ENCODE measurements at regions not wholly inside any gene's neighbourhood (a gene's known extent, or its start where the extent isn't known, plus 50 kb on each side); places are given as distances from the start of the nearest gene placed in this dataset.
"Not testable (repeated sequence)": the region's sequence is repeated elsewhere in the genome, so short reads cannot be mapped to it uniquely, and the experiment has no call there.

DNA sequence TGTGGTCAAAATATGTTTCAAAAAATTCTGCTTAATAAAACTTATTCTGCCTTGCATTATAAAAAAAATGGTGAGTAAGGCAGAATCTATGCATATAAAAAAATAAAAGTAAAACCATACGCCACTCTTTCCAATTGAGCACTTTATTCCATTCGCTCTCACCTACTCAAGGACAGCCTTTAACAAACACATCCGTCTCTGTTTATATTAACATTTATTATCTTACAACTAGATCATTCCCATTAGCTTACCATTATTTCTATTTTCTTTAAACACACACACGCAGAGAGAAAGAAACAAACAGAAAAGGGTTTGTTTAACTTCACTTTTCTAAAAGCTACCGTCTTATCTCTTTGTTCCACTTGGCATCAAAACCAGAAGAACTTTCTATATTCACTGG, 598.9 kb upstream of the CHRM3 start:
- no peak for FAIRE-seq

GRCh38 chr1:238783633-238784032, 602.7 kb upstream of the CHRM3 start:
- no peak for DNase-seq (ENCODE audit: insufficient read length, low spot score)
- FAIRE-seq, result no peak

More for the DNA sequence above, 598.9 kb upstream of the CHRM3 start:
- no peak for DNase-seq (ENCODE audit: insufficient read length, low spot score)

DNA sequence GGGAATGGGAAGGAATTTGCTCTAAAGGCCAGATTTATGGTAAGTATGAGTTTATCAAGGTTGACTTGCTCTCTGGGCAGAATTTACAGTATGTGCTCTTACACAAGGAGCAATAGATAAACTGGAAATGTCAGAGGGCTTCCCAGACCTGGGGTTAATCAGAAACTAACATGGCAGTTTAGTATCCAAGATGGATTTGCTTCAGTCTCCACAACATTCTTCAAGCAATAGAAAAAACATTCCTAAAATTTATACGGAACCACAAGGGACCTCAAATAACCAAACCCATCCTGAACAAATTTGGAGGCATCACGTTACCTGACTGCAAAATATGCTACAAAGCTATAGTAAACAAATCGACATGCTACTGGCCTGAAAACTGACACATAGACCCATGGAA, 606.7 kb upstream of the CHRM3 start:
- FAIRE-seq, result no peak
- no peak for DNase-seq (ENCODE audit: insufficient read length, low spot score)

GRCh38 chr1:238778113-238778512, 608.3 kb upstream of the CHRM3 start:
- FAIRE-seq, result no peak
- no peak for DNase-seq (ENCODE audit: insufficient read length, low spot score)

DNA sequence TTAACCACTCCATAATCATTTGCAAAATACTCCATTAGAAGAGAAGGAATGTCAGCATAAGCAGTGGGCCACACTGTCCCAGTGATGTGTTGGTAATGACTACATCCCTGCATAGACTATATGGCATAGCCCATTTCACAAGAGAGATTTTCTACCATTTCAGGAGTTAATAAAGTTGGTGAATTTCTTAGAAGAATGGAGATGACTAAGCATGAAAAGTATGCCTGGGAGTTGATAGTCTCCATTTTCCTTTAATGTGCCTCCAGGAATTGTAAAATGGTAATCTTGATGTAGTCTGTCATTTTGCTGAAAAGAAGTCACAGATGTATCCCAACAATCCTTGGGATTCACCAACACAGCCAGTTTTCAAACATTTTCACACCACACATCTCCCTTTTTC, 608.8 kb upstream of the CHRM3 start:
- no peak for DNase-seq (ENCODE audit: insufficient read length, low spot score)
- no peak for FAIRE-seq

DNA sequence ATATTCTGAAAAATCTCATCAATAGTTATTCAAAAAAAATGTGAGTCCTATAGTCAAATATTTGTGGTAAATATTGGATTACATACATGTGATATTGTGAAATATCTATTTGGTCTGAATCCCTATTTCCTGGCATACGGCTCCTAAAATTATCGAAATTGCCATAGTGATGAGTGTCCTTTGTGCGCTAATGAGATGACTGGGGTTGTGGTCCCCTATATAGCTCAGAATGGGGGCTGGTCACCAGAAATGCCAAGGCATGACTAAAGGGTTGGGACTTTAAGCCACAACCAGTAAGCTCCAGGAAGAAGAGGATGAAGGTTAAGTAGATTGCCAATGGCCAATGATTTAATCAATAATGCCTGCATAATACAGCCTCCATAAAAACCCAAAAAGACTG, 610.2 kb upstream of the CHRM3 start:
- DNase-seq (ENCODE audit: insufficient read length, low spot score) (no peak), FAIRE-seq (no peak)

- DNase-seq (ENCODE audit: insufficient read length, low spot score) (no peak), FAIRE-seq (no peak)
These were observed 614.0 kb upstream of the CHRM3 start for GRCh38 chr1:238772322-238772721.

- DNase-seq (ENCODE audit: insufficient read length, low spot score), result no peak
- no peak for FAIRE-seq
These were observed 619.0 kb upstream of the CHRM3 start for GRCh38 chr1:238767321-238767720.

DNA sequence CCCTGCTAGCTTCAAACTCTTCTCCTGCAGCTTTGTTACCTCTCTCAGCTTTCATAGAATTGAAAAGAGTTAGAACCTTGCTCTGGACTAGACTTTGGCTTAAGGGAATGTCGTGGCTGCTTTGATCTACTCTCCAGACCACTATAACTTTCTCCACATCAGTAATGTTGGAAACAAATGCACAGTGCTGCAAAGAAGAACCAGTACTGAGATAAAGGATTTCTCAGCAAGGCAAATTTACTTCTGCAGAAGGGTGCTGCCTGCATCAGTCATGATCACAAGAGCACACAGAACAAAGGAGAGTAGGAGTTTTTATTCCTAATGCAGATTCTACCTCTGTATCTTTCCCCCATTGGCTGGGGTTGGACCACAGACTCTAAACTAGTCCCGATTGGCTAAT, 621.6 kb upstream of the CHRM3 start:
- no peak for DNase-seq (ENCODE audit: insufficient read length, low spot score)
- FAIRE-seq, result no peak

DNA sequence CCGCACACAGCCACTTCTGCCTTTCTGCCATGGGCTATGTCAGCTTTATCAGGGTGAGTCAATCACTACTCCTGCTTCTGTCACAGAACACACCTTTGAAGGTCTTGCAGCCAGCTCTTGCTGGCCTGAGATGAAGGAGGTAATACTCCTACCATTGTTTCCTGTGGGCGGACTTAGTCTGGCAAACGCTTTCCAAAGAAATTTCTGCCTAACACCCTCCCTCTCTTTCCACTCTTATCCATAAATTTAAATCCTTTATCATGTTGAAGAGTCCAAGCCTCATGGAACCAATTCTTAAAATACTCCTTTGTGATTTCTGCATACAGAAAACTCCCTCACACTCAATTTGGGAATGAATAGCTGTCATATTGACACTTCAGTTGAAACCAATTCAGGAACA, 633.1 kb upstream of the CHRM3 start:
- FAIRE-seq (no peak), DNase-seq (ENCODE audit: insufficient read length, low spot score) (no peak)

GRCh38 chr1:238752327-238752726, 634.0 kb upstream of the CHRM3 start:
- FAIRE-seq (no peak), DNase-seq (ENCODE audit: insufficient read length, low spot score) (no peak)

GRCh38 chr1:238745069-238745468, 641.3 kb upstream of the CHRM3 start:
- DNase-seq (ENCODE audit: insufficient read length, low spot score), result no peak
- no peak for FAIRE-seq

- DNase-seq (ENCODE audit: insufficient read length, low spot score), result no peak
- FAIRE-seq, result no peak
These were observed 647.5 kb upstream of the CHRM3 start for GRCh38 chr1:238738892-238739291.

DNA sequence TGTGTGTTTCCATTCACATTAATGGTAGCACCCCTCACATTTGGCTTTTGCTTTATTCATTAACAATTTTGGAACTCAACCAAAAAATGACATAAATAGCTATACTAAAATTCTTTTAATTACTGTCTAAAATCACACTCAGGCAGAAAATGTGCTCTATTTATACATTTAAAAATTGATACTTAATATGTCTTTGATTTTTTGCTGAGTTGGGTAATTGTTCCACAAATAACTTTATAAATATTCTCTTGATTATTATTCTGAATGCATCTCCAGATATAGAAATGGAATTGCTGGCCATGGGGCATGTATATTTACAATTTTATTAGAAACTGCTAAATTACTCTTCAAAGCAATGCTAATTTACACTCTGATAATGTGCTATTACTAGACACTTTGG, 658.7 kb upstream of the CHRM3 start:
- no peak for DNase-seq (ENCODE audit: insufficient read length, low spot score)
- no peak for FAIRE-seq

- no peak for FAIRE-seq
These were observed 663.6 kb upstream of the CHRM3 start for GRCh38 chr1:238722812-238723211.

GRCh38 chr1:238710697-238711096, 675.7 kb upstream of the CHRM3 start:
- FAIRE-seq, result no peak

More at GRCh38 chr1:238722812-238723211, 663.6 kb upstream of the CHRM3 start:
- no peak for DNase-seq (ENCODE audit: insufficient read length, low spot score)

DNA sequence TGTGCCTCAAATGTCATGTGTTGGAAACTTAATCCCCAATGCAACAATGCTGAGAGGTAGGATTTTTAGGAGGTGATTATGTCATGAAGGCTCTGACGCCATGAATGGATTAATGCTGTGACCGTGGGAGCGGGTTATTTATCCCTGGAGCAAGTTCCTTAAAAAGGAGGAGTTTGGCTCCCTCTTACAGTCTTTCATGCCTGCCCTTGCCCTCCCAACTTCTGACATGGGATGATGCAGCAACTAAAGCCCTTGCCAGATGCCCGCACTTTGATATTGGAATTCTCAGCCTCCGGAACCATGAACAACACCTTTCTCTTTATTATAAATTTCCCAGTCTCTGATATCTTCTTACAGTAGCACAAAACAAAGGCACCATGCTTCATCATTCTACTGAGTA, 685.3 kb upstream of the CHRM3 start:
- DNase-seq (ENCODE audit: insufficient read length, low spot score) (no peak), FAIRE-seq (no peak)

More at GRCh38 chr1:238710697-238711096, 675.7 kb upstream of the CHRM3 start:
- no peak for DNase-seq (ENCODE audit: insufficient read length, low spot score)

- FAIRE-seq, result no peak
- DNase-seq (ENCODE audit: insufficient read length, low spot score), result no peak
These were observed 696.0 kb upstream of the CHRM3 start for GRCh38 chr1:238690415-238690814.

DNA sequence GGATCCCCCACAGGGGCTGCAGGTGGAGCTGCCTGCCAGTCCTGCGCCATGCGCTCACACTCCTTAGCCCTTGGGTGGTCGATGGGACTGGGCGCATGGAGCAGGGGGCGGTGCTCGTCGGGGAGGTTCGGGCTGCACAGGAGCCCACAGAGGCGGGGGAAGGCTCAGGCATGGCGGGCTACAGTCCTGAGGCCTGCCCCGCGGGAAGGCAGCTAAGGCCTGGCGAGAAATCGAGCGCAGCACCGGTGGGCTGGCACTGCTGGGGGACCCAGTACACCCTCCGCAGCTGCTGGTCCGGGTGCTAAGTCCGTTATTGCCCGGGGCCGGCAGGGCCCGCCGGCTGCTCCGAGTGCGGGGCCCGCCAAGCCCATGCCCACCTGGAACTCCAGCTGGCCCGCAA, 701.8 kb upstream of the CHRM3 start:
- DNase-seq (ENCODE audit: insufficient read length, low spot score); FAIRE-seq: not testable (repeated sequence)

- no peak for DNase-seq (ENCODE audit: insufficient read length, low spot score)
These were observed 704.9 kb upstream of the CHRM3 start for GRCh38 chr1:238681451-238681850.

GRCh38 chr1:238681021-238681420, 705.3 kb upstream of the CHRM3 start:
- no peak for FAIRE-seq
- no peak for DNase-seq (ENCODE audit: insufficient read length, low spot score)

More at GRCh38 chr1:238681451-238681850, 704.9 kb upstream of the CHRM3 start:
- FAIRE-seq, result no peak

GRCh38 chr1:238677567-238677966, 708.8 kb upstream of the CHRM3 start:
- no peak for DNase-seq (ENCODE audit: insufficient read length, low spot score)
- no peak for FAIRE-seq

DNA sequence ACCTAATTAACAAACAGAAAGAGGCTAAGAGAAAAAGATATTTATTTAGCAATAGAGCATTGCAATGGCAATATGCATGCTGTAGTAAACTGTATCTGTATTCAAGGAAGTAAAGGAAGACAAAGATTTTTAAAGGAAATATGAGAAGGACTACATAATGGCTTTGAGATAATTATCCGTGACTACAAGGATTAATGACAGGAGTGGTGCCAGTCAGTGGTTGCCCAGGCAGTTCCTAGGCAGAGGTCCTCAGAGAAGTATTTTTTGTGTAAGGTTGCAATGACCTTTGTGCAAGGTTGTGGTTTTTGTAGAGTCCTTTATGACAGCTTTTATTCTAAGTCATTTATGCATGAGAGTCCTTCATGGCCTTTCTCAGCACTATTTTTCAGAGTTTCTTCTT, 711.1 kb upstream of the CHRM3 start:
- FAIRE-seq (no peak), DNase-seq (ENCODE audit: insufficient read length, low spot score) (no peak)

DNA sequence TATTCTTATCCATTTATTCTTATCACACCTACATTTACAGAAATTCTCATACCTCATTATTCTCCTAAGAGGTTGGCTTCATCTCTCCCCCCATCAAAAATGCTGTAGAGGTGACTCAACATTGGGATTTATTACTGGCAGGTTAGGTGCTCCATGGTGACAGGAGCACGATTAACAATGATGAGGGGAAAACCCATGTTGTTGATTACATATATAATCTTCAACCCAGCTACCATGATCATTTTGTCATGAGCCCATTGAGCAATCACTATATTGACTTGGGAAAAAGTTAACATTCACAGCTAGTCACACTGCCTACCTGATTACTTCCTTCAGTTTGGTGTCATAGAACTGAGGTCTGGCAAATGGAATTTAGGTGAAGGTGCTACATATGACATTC, 712.1 kb upstream of the CHRM3 start:
- DNase-seq (ENCODE audit: insufficient read length, low spot score) (no peak), FAIRE-seq (no peak)
